ENCODE measurements at regions not wholly inside any gene's neighbourhood (a gene's known extent, or its start where the extent isn't known, plus 50 kb on each side); places are given as distances from the start of the nearest gene placed in this dataset.
"Not testable (repeated sequence)": the region's sequence is repeated elsewhere in the genome, so short reads cannot be mapped to it uniquely, and the experiment has no call there.

DNA sequence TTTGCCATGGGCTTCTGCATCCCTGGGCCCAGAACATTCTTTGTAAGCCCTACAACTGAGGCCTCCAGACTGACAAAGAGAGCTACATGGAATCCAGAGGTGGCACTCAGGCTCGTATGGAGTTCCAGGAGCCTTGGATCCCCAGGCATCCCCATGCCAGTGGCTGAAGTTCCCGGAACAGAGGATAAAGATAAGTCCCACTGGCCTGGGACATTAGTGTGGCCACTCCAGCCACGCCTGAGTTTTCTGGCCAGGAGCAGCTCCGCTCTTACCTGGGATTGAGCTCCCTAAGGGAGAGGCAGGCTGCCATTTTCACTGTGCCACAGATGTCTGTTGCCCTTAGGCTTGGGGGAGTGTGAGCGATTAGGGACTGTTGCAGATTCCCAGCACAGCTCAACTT, 656.3 kb upstream of the FAM174A start:
- no peak for DNase-seq

DNA sequence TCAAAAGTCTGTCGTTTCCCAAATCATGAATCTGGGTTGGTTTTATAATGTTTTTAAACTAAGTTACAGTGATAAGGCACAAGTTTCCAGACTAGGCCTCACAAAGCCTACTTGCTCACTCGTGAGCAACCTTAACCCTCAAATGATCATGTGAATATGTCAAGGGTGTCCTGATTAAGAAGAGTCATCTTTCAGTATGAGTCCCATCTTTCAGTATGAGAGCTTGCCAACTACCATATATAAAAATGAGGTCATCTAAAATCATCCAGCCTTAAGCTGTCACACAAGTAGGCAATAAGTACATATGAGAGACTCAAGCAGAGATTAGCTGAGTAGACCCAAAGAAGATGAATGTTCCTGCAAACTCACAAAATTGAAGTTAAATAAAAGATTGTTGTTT, 668.4 kb upstream of the FAM174A start:
- DNase-seq, result no peak

DNA sequence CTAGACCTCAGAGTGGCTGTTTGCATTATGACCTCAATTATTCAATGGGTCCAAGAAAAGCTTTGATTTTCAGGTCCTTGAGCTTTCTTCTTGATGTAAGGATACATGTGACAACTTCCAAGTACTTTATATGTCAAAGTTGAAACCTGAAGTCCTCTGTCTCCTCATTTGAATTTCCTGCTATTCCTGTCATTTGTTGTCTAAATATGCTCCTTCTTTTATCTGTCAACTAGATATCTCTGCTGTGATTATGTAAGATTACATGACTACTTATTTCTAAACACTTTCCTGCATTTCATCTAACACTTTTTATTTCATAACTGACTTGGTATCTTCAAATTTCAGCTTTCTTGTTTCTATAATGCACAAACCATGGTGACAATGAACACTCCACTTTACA, 670.0 kb upstream of the FAM174A start:
- DNase-seq, result no peak

DNA sequence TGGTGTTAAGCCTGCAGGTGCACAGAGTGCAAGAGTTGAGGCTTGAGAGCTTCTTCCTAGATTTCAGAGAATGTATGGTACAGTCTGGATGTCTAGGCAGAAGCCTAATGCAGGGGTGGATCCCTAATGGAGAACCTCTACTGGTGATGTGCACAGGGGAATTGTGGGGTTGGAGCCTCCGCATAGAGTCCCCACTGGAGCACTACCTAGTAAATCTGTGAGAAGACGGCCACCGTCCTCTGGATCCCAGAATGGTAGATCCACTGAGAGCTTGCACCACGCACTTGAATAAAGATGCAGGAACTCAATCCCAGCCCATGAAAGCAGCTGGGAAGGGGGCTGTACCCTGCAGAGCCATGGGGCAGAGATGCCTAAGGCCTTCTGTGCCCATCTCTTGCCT, 699.4 kb upstream of the FAM174A start:
- no peak for DNase-seq

DNA sequence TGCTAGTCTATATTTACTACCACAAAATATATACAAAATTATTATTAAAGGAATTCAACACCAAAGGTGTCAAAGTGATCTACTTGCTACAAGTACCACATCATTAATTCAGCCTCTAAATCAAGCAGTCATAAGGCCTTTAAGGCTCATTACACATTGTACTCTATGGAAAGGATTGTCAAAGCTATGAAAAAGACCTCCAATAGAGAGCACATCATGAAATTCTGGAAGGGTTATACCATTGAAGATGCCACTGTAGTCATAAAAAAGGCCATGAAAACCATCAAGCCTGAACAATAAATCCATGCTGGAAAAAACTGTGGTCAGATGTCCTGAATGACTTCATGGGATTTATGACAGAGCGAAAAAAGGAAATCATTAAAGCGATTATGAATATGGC, 708.0 kb upstream of the FAM174A start:
- no peak for DNase-seq

DNA sequence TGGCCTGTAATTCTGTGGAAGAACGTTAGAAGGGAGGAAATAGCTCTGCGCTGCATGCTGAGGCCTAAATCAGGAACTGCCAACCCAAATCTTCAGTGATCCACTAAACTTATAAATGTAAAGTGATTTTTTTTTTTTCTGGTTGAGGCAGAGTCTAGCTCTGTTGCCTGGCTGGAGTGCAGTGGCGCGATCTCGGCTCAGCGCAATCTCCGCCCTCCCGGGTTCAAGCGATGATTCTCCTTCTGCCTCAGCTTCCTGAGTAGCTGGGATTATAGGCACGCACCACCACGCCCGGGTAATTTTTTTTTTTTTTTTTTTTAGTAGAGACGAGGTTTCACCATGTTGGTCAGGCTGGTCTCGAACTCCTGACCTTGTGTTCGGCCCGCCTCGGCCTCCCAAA, 717.4 kb upstream of the FAM174A start:
- DNase-seq, result no peak

DNA sequence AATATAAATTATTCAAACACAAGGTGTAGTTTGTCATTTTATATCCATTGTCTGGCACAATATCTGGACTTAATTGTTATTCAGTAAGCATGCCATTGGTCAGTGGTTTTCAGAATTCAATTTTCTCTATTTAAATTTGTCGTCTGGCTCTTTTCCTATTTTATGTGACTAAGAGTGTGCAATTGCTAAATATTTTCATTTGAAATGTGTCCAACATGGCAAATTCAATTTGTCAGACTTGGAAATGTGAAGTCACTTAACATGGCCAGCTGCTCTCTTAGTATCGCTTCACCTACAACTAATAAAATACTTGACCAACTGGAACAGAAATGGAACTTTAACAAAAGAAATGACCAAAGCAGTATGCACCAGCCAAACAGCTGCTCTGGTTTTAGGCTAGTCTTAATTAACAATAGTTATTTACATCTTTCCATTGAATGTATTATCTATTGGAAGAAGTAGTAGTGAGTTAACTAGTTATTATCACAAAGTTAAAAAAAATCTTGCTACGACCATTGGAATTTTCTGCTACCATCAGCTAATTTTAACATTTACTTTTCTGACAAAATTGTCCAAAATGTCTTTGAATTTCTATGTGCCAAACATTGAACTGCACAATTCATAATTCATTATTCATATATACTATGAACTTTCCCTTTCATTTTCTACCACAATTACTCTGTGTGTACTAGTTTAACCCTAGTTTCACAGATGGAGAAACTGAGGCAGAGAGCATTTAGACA, 720.7 kb upstream of the FAM174A start:
- no peak for DNase-seq

DNA sequence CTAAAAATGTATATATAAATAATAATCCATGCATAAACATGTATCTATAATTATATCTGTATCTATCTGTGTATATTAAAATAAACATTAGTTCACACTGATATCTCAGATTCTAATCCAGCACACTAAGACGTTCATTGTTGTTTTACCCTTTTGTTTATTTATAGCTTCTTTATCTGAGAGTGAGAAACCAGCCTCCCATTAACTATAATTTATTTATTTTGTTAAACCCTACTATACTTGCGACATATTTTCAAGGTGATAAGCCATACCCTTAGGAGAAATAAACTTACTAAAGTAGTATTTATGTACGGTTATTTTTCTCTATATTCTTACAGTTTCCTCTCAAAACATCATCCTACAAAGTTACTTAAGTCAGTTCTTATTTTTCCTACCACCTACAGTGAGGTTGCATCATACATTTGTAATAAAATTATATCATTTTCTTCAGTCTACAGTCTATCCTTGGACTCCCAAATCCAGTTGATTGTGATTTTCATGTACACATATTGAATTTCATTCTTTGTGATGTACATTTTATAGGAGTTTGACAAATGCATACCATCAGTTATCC, 726.4 kb upstream of the FAM174A start:
- no peak for DNase-seq

DNA sequence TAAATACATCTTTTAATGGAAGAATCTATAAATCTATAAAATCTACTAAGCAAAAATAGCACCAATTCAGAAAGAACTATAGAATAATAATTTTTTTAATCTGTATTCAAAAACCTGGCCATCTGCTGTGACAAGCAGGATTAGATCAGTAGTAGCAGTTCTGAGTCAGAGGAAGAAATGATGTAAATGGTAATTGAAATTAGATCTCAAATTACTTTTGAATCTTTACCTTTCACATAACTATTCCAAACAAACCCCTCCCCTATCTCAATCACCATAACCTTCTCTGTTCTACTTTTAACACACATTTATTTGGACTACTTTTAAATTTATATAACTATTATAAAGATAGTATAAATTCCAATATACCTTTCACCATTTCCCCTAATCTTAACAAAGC, 727.8 kb upstream of the FAM174A start:
- DNase-seq, result no peak

DNA sequence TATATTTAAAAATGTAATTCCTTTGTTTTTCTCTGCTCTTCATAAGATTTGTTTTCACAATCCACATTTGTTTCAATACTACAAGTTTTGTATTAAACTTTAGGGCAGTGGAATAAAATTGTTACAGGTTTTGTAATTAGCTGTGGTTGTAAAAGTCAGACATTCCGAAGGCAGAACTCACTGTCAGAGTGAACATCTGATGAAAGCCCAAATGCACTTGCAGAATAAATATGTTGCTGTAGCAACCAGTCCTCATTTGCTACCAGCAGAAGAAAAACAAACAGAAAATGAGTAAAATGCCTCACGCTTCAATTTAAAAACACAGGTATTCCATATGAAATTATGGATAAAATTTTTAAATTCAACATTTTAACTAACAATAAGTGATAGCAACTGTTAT, 740.1 kb upstream of the FAM174A start:
- no peak for DNase-seq

DNA sequence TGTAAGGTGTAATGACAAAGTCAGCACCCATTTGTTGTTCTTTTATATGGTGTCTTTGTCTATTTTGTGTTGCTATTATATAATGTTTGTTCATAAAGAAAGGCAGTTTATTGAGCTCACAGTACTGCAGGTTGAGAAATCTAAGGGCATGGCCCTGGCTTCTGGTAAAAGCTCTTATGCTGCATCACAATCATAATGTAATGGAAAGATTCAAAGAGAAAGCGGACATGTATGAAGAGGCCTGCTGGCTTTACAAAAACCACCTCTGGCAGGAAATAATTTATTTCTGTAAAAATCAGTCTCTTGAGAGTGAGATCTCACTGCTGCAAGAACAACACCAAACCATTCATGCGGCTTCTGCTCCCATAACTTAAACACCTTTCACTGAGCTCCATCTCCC, 746.7 kb upstream of the FAM174A start:
- DNase-seq, result no peak

DNA sequence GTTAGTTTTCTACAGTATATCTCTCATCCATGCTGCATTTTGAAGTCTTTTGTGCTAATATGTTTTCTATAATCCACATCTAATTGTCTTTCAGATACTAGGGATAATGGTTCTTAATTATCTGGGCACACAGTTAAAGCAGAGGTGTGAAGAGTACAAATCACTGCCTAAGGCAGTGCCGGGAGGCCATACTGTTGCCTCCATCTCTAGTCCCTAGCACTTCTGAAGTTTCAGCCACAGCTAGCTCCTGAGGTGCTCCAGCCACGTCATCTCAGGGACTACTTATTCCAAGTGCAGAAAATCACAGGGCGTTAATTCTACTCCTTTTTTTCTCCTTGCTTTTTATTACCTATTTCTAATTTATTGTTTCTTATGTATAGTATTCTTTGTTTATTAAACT, 760.0 kb upstream of the FAM174A start:
- DNase-seq, result no peak

DNA sequence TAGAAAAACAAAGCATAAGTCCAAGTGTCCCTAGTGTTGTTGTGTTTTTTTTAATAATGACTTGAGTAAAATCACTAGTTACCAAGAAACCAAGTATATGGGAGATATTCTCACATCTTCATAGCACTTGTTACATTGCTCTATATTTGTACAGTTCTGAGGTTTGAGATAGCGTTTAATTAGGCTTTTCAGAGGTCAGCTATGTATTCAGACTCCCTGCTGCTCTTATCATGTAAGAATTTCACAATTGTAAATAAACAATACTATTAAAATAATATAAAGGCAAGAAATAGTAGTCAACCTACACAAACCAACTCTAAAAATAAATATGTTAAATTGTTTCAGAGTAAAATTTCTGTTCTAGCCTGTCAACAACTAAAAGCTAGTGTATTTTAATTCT, 761.9 kb upstream of the FAM174A start:
- no peak for DNase-seq

DNA sequence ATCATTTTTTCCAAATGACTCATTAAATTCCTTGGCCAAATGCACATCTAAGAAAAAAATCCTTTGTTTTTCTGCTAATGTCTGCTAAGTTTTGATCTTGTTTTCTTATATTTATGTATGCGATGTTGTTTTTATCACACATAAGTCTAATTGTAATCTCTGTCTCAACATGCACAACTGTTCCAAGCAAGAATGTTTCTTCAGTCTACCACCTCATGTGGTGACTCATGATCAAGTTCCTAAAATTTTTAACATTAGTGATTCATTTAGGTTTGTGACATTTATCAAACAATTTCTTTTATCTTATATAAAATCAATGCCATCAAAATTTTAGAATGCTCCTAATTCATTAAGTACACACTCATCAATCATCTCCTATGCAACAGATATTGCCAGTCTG, 763.9 kb upstream of the FAM174A start:
- no peak for DNase-seq

DNA sequence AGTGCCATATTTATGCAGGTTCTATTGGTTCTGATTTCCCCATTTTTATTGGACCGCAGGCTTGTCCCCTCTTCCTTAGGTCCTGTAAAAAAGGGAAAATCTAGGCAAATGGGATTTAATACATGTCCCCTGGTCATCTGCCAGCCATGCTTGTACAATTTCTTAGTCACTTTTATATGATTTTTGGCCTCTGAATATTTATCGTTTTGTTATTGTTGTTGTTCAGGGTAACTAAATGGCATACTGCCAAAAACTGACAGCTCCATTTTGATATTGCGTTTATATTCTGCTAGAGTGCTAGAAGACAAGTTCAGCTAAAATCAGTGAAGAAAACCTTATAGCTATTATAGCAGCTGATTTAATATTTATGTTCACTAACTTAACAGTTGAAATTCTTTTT, 770.2 kb upstream of the FAM174A start:
- no peak for DNase-seq

DNA sequence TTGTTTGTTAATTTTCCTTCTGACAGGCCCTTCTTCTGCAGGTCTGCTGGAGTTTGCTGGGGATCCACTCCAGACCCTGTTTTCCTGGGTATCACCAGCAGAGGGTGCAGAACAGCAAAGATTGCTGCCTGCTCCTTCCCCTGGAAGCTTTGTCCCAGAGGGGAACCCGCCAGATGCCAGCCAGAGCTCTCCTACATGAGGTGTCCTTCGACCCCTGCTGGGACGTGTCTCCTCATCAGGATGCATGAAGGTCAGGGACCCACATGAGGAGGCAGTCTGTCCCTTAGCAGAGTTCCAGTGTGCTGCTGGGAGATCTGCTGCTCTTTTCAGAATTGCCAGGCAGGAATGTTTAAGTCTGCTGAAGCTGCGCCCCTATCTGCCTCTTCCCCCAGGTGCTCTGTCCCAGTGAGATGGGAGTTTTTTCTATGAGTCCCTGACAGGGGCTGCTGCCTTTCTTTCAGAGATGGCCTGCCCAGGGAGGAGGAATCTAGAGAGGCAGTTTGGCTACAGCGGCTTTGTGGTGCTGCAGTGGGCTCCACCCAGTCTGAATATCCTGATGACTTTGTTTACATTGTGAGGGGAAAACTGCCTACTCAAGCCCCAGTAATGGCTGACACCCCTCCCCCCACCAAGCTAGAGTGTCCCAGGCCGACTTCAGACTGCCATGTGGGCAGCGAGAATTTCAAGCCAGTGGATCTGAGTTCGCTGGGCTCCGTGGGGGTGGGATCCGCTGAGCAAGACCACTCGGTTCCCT, 772.0 kb upstream of the FAM174A start:
- DNase-seq, result no peak

DNA sequence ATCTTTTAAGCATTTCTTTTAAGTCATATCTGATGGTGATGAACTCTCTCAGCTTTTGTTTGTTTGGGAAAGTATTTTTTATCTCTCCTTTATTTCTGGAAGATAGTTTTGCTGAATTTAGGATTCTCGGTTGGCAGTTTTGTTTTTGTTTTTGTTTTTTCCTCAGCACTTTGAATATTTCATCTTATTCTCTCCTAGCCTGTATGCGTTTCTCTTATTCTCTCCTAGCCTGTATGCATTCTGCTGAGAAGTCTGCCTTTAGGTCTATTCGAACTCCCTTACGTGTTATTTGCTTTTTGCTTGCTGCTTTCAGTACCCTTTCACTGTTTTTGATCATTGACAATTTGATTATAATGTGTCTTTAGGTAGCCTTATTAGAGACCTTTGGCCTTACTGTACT, 787.8 kb upstream of the FAM174A start:
- no peak for DNase-seq

DNA sequence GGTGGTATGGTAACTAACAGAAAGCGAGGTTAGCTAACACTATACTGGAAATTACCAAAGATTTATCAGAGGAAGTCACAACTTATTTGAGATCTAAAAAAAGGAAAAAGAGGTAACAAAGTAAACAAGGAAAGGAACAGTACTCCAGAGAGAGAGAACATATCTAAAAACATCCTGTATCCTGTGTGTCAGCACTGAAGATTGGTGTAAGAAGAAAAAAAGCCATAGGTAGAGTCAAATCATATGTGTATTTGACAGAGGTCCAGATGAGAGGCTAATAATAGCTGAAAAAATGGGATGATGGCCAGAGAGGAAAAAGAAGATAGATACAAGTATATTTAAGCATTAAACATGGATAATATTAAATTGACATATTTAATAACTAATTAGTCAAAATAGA, 802.0 kb upstream of the FAM174A start:
- not testable (repeated sequence) for DNase-seq

DNA sequence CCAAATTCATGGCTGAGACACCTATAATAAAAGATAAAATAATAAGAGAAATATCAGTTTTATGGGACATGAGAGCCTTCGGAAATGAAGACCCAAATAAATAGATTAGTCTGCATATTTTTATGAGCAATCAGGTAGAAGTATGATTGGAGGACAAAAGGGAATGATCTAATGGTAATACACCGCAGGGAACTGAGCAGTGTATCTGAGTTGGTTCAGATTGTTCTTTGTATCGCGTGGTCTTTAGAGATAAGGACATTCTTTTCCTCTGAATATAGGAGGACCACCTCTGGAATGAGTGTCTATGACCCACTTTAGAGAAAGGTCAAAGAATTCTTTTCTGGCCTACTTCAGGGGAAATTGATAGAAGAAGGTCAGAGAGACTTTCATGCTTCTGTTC, 801.8 kb upstream of the CHD1 start:
- DNase-seq, result not testable (repeated sequence)

DNA sequence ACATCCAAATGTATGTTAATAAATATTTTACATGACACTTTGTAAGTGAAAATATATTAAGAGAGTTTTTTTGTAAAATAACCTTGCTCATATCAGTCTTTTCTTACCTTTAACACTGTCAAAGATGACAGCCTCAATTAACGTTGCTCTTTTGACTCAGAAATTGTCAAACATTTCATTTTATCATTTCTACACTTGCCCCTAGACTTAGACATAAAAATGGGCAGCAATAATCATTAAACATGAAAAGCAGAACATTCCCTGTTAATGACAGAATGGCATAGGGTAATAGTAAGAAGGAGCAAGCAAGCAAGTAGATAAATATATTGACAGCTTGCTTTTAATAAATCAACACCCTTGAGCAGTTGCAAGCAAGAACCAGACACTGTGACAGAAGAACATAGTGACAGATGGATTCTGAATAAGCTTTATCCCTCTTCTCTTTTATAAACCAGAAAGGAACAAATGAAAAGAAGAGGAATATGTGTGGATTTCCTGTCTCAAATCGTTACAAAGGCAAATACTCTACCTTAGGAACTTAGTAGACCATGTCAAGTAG, 796.0 kb upstream of the CHD1 start:
- no peak for DNase-seq

DNA sequence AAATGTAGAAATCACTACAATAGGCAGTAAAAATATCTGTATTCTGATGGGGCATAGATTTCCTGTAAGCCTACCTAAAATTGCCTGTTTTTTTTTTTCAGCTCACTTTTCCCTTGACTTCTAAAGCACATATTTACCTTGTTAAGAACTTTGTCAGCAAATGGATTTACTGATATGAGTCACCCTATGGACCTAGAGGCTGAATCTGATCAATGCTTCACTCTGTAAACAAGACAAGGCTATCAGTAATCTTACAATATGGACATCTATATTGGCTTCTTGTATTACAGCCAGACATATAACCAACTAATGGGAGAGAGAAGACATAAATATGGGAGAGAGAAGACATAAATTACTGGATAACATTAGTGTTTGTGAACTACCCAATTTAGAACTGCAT, 792.7 kb upstream of the CHD1 start:
- DNase-seq, result no peak

DNA sequence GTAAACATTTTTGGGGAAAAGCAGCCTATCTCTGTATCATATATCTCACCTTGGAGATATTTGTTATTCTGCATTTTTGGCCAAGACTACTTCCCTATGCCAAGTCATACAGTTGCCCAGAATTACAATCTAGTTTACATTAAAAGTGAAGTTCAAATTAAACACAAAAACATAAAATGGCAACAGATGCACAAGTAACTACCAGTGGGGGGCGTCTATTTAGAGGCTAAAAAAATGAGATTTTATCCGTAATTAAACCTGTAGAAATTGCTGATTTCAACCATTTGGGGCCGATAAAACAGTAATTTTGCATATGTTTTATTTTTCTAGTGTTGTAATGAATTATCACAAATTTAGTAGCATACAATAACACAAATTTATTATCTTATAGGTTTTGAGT, 787.1 kb upstream of the CHD1 start:
- DNase-seq, result no peak

DNA sequence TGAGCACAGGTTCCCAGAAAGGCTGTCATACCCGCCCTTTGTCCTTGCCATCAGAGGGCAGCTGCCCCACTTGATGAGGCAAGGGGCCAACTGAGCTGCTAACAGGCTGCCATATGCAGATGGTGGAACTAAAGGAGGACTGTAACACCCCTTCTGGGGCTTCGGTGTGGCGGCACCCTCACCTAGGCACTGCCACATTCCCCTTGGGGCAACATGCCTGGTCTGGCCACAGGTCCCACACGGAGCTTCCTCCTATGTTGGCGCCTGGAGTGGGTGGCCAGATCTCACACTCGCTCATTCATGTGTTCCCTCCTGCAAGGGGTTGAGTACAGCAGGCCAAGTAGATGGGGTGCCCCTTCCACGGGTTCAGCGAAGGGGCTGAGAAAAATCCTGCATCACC, 777.4 kb upstream of the CHD1 start:
- DNase-seq, result no peak

DNA sequence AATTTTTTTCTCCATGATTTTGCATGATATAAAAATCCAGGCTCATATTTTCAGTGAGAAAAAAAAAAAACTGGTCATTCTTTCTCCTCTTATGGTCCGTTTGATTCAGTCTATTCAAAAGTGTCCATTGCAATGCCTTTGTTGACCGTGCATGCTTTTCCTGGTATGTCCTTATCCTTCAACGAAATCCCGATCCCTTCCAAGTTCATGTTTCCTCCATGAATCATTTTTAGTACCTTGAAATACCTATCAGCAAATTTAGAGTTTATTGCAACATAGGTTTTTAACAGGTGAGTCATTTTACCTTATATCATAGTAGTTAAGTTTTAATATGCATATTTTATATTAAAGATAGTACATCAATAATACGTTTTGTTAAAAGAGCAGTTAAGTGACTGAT, 773.8 kb upstream of the CHD1 start:
- DNase-seq, result no peak

Measured in GDM1 (cell line).